ENCODE measurements at regions not wholly inside any gene's neighbourhood (a gene's known extent, or its start where the extent isn't known, plus 50 kb on each side); places are given as distances from the start of the nearest gene placed in this dataset.

DNA sequence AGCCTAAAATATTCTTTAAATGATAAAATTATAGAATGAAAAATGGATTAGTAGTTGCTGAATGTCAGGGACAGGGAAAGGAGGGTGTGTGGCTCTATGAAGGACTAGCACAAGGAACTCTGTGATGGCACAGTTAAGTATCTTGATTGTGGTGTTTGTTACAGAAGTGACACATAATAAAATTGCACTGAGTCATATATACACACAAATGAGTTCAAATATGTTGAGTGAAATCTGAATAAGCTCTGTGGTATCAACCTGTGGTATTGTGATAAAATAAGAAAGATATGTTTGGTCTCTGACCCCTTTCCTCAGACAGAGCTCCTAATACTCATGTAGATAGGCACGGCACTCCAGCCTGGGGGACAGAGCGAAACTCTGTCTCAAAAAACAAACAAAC is 181.5 kb upstream of the TRIM24 start:
- Histone ChIP-seq H3K4me1 (no peaks in the 10 kb centered on the region), H3K9me3 (peaks cover 0 to 3% (median 0%) of the 10 kb centered on the region in 12 donors), H3K27ac (no peak overlapping the region), H3K36me3 (no peaks in the 10 kb centered on the region), H3K4me3 (no peak overlapping the region), H3K27me3 (no peaks in the 10 kb centered on the region)
- DNase-seq (no peak), ATAC-seq (no peak)
- WGBS, 4 donors, result 91 to 96% (median 94%) methylated on average over 2 of the region's 2 CpGs
- TF ChIP-seq, protein P1, sequence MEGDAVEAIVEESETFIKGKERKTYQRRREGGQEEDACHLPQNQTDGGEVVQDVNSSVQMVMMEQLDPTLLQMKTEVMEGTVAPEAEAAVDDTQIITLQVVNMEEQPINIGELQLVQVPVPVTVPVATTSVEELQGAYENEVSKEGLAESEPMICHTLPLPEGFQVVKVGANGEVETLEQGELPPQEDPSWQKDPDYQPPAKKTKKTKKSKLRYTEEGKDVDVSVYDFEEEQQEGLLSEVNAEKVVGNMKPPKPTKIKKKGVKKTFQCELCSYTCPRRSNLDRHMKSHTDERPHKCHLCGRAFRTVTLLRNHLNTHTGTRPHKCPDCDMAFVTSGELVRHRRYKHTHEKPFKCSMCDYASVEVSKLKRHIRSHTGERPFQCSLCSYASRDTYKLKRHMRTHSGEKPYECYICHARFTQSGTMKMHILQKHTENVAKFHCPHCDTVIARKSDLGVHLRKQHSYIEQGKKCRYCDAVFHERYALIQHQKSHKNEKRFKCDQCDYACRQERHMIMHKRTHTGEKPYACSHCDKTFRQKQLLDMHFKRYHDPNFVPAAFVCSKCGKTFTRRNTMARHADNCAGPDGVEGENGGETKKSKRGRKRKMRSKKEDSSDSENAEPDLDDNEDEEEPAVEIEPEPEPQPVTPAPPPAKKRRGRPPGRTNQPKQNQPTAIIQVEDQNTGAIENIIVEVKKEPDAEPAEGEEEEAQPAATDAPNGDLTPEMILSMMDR (IDR thresholded peaks at IDR 0.05), result no peak
- no peak for TF ChIP-seq POLR2A (IDR thresholded peaks at IDR 0.05)
- intact Hi-C loops (cut with DNase I), result no loop called here

DNA sequence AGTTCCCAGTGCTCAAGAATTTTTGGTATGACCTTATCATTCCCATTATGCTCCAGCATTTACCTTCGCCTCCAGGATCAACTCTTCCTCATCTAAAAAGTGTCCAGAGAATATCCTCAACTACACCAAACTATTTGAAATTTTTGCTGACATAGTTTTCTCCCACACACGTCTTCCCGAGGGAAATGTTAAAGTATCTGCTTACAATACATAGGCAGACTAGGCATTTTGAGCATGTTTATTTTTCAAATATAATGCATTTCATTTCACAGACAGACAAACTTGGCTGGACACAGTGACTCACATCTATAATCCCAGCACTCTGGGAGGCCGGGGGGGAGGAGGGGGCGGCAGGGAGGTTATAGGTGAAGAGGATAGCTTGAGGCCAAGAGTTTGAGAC is 177.1 kb upstream of the TRIM24 start:
- ATAC-seq, result no peak
- intact Hi-C loops (cut with DNase I), result no loop called here
- Histone ChIP-seq H3K27me3 (no peaks in the 10 kb centered on the region), H3K9me3 (no peaks in the 10 kb centered on the region), H3K4me3 (no peak overlapping the region), H3K36me3 (no peaks in the 10 kb centered on the region), H3K4me1 (no peaks in the 10 kb centered on the region), H3K27ac (no peak overlapping the region)
- TF ChIP-seq, protein P1 (IDR thresholded peaks at IDR 0.05), result no peak
- TF ChIP-seq POLR2A (IDR thresholded peaks at IDR 0.05), result no peak
- WGBS, 4 donors, result 68 to 83% (median 80%) methylated on average over 5 of the region's 5 CpGs
- DNase-seq, result no peak

DNA sequence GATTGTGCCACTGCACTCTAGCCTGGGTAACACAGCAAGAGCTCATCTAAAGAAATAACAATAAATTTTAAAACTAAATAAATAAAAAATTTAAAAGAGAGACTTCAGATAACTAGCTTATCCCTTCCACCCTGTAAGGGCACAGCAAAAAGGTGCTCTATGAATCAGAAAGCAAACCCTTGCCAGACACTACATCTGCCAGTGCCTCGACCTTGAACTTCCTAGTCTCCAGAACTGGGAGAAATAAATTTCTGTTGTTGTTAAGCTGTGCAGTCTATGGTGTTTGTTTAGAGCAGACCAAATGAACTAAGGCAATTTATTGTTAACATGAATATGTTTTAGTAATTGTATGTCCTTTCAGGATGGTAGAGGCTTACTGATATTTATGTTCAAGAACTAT is 174.9 kb upstream of the TRIM24 start:
- Histone ChIP-seq H3K4me3 (no peak overlapping the region), H3K36me3 (no peaks in the 10 kb centered on the region), H3K27me3 (no peaks in the 10 kb centered on the region), H3K27ac (no peak overlapping the region), H3K4me1 (no peaks in the 10 kb centered on the region), H3K9me3 (peaks cover 0 to 15% (median 2%) of the 10 kb centered on the region in 12 donors)
- intact Hi-C loops (cut with DNase I), result no loop called here
- no peak for ATAC-seq
- no peak for DNase-seq
- TF ChIP-seq POLR2A (IDR thresholded peaks at IDR 0.05), result no peak
- TF ChIP-seq, protein P1 (IDR thresholded peaks at IDR 0.05), result no peak
- WGBS, 4 donors, result 65 to 74% (median 72%) methylated on average over 1 of the region's 1 CpG

DNA sequence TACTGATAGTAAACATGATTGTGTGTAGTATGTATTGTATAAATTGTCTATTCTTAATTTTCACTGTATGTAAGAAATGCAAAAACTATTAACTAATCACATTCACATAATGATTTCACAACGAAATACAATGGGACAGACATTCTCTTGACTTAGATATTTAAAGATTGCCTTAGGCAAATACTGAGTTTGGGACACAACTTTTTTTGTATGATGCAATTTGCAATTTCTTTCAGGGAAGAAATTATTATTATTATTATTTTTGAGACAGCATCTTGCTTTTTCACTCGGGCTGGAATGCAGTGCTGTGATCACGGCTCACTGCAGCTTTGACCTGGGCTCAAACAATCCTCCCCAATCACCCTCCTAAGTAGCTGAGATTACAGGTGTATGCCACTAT is 173.2 kb upstream of the TRIM24 start:
- DNase-seq (no peak), ATAC-seq (no peak)
- Histone ChIP-seq H3K36me3 (no peaks in the 10 kb centered on the region), H3K4me1 (no peaks in the 10 kb centered on the region), H3K4me3 (no peak overlapping the region), H3K27me3 (no peaks in the 10 kb centered on the region), H3K27ac (no peak overlapping the region), H3K9me3 (peaks cover 0 to 18% (median 3%) of the 10 kb centered on the region in 12 donors)
- intact Hi-C loops (cut with DNase I), result no loop called here
- 86 to 92% (median 89%) methylated on average over 3 of the region's 3 CpGs for WGBS, 4 donors
- no peak for TF ChIP-seq POLR2A (IDR thresholded peaks at IDR 0.05)
- TF ChIP-seq, protein P1 (IDR thresholded peaks at IDR 0.05), result no peak
